ENCODE measurements at regions not wholly inside any gene's neighbourhood (a gene's known extent, or its start where the extent isn't known, plus 50 kb on each side); places are given as distances from the start of the nearest gene placed in this dataset.

- Histone ChIP-seq H3K4me3 (ENCODE audit: low read length) (no peak overlapping the region), H3K9me3 (ENCODE audit: control insufficient read depth, low read length) (no peaks in the 10 kb centered on the region), H3K4me1 (ENCODE audit: control insufficient read depth, insufficient read depth, low read length) (no peaks in the 10 kb centered on the region), H3K36me3 (ENCODE audit: control insufficient read depth, insufficient read depth, low read length) (no peaks in the 10 kb centered on the region), H3K9ac (ENCODE audit: low read length) (no peak overlapping the region), H3K27me3 (ENCODE audit: control insufficient read depth, insufficient read depth, low read length) (no peaks in the 10 kb centered on the region)
These were observed 743.6 kb downstream of the KCNJ3 start for GRCh38 chr2:155442088-155442487.

GRCh38 chr2:155431004-155431507, 732.6 kb downstream of the KCNJ3 start:
- H3K27me3 ChIP-seq (ENCODE audit: control insufficient read depth, insufficient read depth, low read length), result no peaks in the 10 kb centered on the region
- no peaks in the 10 kb centered on the region for H3K9me3 ChIP-seq (ENCODE audit: control insufficient read depth, low read length)
- no peak overlapping the region for H3K9ac ChIP-seq (ENCODE audit: low read length)
- H3K4me3 ChIP-seq (ENCODE audit: low read length), result no peak overlapping the region
- no peaks in the 10 kb centered on the region for H3K36me3 ChIP-seq (ENCODE audit: control insufficient read depth, insufficient read depth, low read length)
- H3K4me1 ChIP-seq (ENCODE audit: control insufficient read depth, insufficient read depth, low read length), result no peaks in the 10 kb centered on the region

- H3K4me3 ChIP-seq (ENCODE audit: low read length), result no peak overlapping the region
- H3K36me3 ChIP-seq (ENCODE audit: control insufficient read depth, insufficient read depth, low read length), result no peaks in the 10 kb centered on the region
- no peaks in the 10 kb centered on the region for H3K27me3 ChIP-seq (ENCODE audit: control insufficient read depth, insufficient read depth, low read length)
- H3K9ac ChIP-seq (ENCODE audit: low read length), result no peak overlapping the region
- H3K4me1 ChIP-seq (ENCODE audit: control insufficient read depth, insufficient read depth, low read length), result no peaks in the 10 kb centered on the region
- H3K9me3 ChIP-seq (ENCODE audit: control insufficient read depth, low read length), result no peaks in the 10 kb centered on the region
These were observed 729.0 kb downstream of the KCNJ3 start for GRCh38 chr2:155427470-155427869.

- Histone ChIP-seq H3K4me3 (ENCODE audit: low read length) (no peak overlapping the region), H3K36me3 (ENCODE audit: control insufficient read depth, insufficient read depth, low read length) (no peaks in the 10 kb centered on the region), H3K27me3 (ENCODE audit: control insufficient read depth, insufficient read depth, low read length) (no peaks in the 10 kb centered on the region), H3K4me1 (ENCODE audit: control insufficient read depth, insufficient read depth, low read length) (no peaks in the 10 kb centered on the region), H3K9me3 (ENCODE audit: control insufficient read depth, low read length) (no peaks in the 10 kb centered on the region), H3K9ac (ENCODE audit: low read length) (no peak overlapping the region)
These were observed 726.0 kb downstream of the KCNJ3 start for GRCh38 chr2:155424518-155424917.

GRCh38 chr2:155418753-155419152, 720.3 kb downstream of the KCNJ3 start:
- Histone ChIP-seq H3K9ac (ENCODE audit: low read length) (no peak overlapping the region), H3K9me3 (ENCODE audit: control insufficient read depth, low read length) (no peaks in the 10 kb centered on the region), H3K36me3 (ENCODE audit: control insufficient read depth, insufficient read depth, low read length) (no peaks in the 10 kb centered on the region), H3K27me3 (ENCODE audit: control insufficient read depth, insufficient read depth, low read length) (no peaks in the 10 kb centered on the region), H3K4me1 (ENCODE audit: control insufficient read depth, insufficient read depth, low read length) (no peaks in the 10 kb centered on the region), H3K4me3 (ENCODE audit: low read length) (no peak overlapping the region)

GRCh38 chr2:155412598-155412997, 714.1 kb downstream of the KCNJ3 start:
- no peak overlapping the region for H3K9ac ChIP-seq (ENCODE audit: low read length)
- H3K4me1 ChIP-seq (ENCODE audit: control insufficient read depth, insufficient read depth, low read length), result no peaks in the 10 kb centered on the region
- H3K27me3 ChIP-seq (ENCODE audit: control insufficient read depth, insufficient read depth, low read length), result no peaks in the 10 kb centered on the region
- H3K36me3 ChIP-seq (ENCODE audit: control insufficient read depth, insufficient read depth, low read length), result no peaks in the 10 kb centered on the region
- no peaks in the 10 kb centered on the region for H3K9me3 ChIP-seq (ENCODE audit: control insufficient read depth, low read length)
- no peak overlapping the region for H3K4me3 ChIP-seq (ENCODE audit: low read length)

GRCh38 chr2:155404433-155405002, 706.0 kb downstream of the KCNJ3 start:
- Histone ChIP-seq H3K4me3 (ENCODE audit: low read length) (no peak overlapping the region), H3K36me3 (ENCODE audit: control insufficient read depth, insufficient read depth, low read length) (no peaks in the 10 kb centered on the region), H3K9me3 (ENCODE audit: control insufficient read depth, low read length) (no peaks in the 10 kb centered on the region), H3K4me1 (ENCODE audit: control insufficient read depth, insufficient read depth, low read length) (no peaks in the 10 kb centered on the region), H3K9ac (ENCODE audit: low read length) (no peak overlapping the region), H3K27me3 (ENCODE audit: control insufficient read depth, insufficient read depth, low read length) (no peaks in the 10 kb centered on the region)

GRCh38 chr2:155393406-155393805, 694.9 kb downstream of the KCNJ3 start:
- Histone ChIP-seq H3K9me3 (ENCODE audit: control insufficient read depth, low read length) (no peaks in the 10 kb centered on the region), H3K9ac (ENCODE audit: low read length) (no peak overlapping the region), H3K27me3 (ENCODE audit: control insufficient read depth, insufficient read depth, low read length) (no peaks in the 10 kb centered on the region), H3K4me1 (ENCODE audit: control insufficient read depth, insufficient read depth, low read length) (no peaks in the 10 kb centered on the region), H3K4me3 (ENCODE audit: low read length) (no peak overlapping the region), H3K36me3 (ENCODE audit: control insufficient read depth, insufficient read depth, low read length) (no peaks in the 10 kb centered on the region)

- no peaks in the 10 kb centered on the region for H3K36me3 ChIP-seq (ENCODE audit: control insufficient read depth, insufficient read depth, low read length)
- no peaks in the 10 kb centered on the region for H3K9me3 ChIP-seq (ENCODE audit: control insufficient read depth, low read length)
- no peak overlapping the region for H3K4me3 ChIP-seq (ENCODE audit: low read length)
These were observed 693.2 kb downstream of the KCNJ3 start for GRCh38 chr2:155391613-155392130.

GRCh38 chr2:155389224-155389623, 690.7 kb downstream of the KCNJ3 start:
- Histone ChIP-seq H3K4me3 (ENCODE audit: low read length) (no peak overlapping the region), H3K9ac (ENCODE audit: low read length) (no peak overlapping the region), H3K9me3 (ENCODE audit: control insufficient read depth, low read length) (no peaks in the 10 kb centered on the region), H3K4me1 (ENCODE audit: control insufficient read depth, insufficient read depth, low read length) (no peaks in the 10 kb centered on the region), H3K27me3 (ENCODE audit: control insufficient read depth, insufficient read depth, low read length) (no peaks in the 10 kb centered on the region), H3K36me3 (ENCODE audit: control insufficient read depth, insufficient read depth, low read length) (no peaks in the 10 kb centered on the region)

More at GRCh38 chr2:155391613-155392130, 693.2 kb downstream of the KCNJ3 start:
- H3K27me3 ChIP-seq (ENCODE audit: control insufficient read depth, insufficient read depth, low read length), result no peaks in the 10 kb centered on the region
- no peaks in the 10 kb centered on the region for H3K4me1 ChIP-seq (ENCODE audit: control insufficient read depth, insufficient read depth, low read length)
- no peak overlapping the region for H3K9ac ChIP-seq (ENCODE audit: low read length)

GRCh38 chr2:155384555-155385123, 686.1 kb downstream of the KCNJ3 start:
- Histone ChIP-seq H3K36me3 (ENCODE audit: control insufficient read depth, insufficient read depth, low read length) (no peaks in the 10 kb centered on the region), H3K9ac (ENCODE audit: low read length) (no peak overlapping the region), H3K4me3 (ENCODE audit: low read length) (no peak overlapping the region), H3K27me3 (ENCODE audit: control insufficient read depth, insufficient read depth, low read length) (peaks cover 3% of the 10 kb centered on the region), H3K4me1 (ENCODE audit: control insufficient read depth, insufficient read depth, low read length) (no peaks in the 10 kb centered on the region), H3K9me3 (ENCODE audit: control insufficient read depth, low read length) (no peaks in the 10 kb centered on the region)

- Histone ChIP-seq H3K4me1 (ENCODE audit: control insufficient read depth, insufficient read depth, low read length) (no peaks in the 10 kb centered on the region), H3K9me3 (ENCODE audit: control insufficient read depth, low read length) (no peaks in the 10 kb centered on the region), H3K36me3 (ENCODE audit: control insufficient read depth, insufficient read depth, low read length) (no peaks in the 10 kb centered on the region), H3K9ac (ENCODE audit: low read length) (no peak overlapping the region), H3K4me3 (ENCODE audit: low read length) (no peak overlapping the region), H3K27me3 (ENCODE audit: control insufficient read depth, insufficient read depth, low read length) (peaks cover 3% of the 10 kb centered on the region)
These were observed 684.3 kb downstream of the KCNJ3 start for GRCh38 chr2:155382776-155383175.
